Esophagus mucosa (tissue), 1 donor: ENCODE measurements at regions not wholly inside any gene's neighbourhood (a gene's known extent, or its start where the extent isn't known, plus 50 kb on each side); places are given as distances from the start of the nearest gene placed in this dataset.
"Not testable (repeated sequence)": the region's sequence is repeated elsewhere in the genome, so short reads cannot be mapped to it uniquely, and the experiment has no call there.

ENCODE experiments used
- ATAC-seq: fragments of 200-7000 bp; cut with Tn5 transposase; one replicate; pipeline ENCODE4 v1.9.1; 2020
- donor health status: DM: yes; HTN: yes; CAD: no.

DNA sequence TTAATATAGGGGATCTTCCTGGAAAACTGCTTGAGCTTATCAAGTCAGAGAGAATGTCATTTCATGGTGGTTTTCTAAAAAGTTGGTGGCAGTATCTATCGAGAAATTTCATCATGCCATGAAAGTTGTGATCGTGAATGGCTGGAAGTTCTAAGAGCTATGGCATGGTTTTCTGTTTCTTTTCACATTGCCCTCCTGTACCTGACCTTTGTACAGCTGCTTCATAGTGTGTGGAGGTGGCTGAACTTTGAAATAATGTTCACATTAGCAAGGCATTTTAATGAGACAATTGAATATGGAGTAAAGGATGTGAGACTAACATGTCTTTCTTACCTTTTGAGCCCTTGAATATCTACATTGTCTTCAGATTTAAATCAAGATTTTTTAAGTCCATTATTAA, 278.2 kb upstream of the ID4 start:
- no peak for ATAC-seq

DNA sequence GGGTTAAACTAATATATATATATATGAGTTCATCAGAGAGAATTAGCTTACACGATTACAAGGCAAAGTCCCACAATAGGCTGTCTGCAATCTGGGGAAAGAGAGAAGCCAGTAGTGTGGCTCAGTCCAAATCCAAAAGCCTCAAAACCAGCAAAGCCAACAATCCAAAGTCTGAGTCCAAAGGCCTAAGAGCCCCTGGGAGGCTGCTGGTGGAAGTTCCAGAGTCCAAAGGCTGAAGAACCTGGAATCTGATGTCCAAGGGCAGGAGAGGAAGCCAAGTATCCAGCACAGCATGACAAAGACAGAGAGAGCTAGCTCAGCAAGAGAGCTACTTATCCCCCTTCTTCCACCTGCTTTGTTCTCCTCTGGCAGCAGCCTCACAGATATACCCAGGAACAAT, 274.7 kb upstream of the ID4 start:
- ATAC-seq, result no peak

DNA sequence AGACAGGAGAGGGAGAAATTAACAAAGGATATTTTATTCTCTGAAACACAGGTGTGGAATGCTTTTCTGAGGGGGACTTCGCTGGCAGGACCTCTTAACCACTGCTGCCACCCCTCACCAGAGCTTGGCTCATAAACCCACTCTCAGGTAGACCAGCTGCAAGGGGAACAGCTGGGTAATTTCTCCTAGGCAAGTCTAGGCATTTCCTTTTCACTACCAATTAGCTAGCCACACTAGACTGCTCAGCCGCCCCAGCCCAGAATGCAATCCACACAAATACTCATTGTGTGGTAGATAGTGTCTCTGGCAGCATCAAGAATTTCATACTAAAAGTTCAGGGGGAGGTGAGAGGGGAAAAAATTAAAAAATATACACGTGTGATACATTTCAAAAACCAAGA, 267.6 kb upstream of the ID4 start:
- no peak for ATAC-seq

DNA sequence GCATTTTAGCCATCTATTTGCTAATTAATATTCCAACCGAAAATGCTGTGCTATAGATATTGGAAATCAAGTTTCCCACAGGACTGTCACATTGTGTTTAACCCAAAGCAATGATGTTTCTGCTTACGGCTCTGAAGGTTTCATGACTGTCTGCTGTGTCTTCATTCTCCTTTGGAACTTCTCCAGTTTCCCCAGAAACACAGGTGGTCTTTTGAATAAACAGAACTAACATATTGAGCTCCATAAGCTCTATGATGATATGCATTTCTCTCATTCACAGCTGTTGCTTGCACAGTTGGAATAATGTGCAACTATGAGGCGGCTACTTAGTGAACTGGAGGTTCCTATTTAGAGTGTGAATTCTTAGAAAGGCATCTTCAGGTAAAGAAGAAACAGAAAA, 266.0 kb upstream of the ID4 start:
- ATAC-seq, result no peak

DNA sequence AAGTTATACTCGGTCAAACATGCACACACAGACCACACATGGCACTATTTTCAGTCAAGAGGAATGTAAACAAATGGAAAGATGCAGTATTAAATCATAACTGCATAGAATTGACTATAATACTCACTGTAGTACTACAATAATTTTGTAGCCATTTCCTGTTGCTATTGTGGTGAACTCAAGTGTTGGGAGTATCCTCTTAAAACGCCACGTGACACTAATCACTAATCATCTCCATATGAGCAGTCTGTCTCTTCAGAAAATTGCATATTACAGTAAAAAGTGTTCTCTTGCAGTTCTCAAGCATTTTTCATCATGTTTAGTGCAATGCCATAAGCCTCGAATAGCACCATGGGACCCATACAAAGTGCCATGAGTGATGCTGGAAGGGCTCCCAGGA, 258.7 kb upstream of the ID4 start:
- ATAC-seq, result no peak

DNA sequence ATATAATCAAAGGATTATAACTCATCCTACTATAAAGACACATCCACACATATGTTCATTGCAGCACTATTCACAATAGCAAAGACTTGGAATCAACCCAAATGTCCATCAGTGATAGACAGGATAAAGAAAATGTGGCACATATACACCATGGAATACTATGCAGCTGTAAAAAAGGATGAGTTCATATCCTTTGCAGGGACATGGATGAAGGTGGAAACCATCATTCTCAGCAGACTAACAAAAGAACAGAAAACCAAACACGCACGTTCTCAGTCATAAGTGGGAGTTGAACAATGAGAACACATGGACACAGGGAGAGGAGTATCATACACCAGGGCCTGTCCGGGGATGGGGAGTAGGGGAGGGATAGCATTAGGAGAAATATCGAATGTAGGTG, 253.0 kb upstream of the ID4 start:
- ATAC-seq, result not testable (repeated sequence)

DNA sequence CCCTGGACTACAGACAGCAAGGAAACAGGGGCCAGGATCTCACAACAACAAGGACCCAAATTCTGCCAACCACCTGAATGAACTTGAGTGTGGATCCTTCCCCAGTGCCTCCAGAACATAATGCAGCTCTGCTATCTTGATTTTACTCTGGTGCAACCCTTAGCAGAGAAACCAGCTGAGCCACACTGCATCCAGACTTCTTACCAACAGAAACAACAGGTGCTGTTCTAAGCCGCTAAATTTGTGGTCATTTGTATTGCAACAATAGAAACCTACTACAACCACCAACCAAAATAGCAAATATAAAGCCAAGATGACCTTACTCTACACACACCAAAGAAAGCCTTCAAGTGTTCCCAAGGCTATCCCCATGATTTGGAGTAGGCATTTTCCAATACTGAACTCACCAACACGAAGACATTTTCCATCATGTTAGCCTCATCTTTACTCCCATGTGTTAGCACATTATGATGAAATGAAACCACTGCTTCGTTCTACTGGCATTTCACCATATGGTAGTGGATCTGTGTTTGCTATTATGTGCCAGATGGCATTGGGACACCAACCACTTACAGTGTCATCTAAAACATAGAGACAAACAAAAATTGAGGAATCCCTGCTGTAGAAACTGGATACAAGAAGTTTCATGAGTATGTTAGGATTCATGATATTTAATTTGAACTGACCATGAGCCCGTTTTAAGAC, 249.8 kb upstream of the ID4 start:
- no peak for ATAC-seq

DNA sequence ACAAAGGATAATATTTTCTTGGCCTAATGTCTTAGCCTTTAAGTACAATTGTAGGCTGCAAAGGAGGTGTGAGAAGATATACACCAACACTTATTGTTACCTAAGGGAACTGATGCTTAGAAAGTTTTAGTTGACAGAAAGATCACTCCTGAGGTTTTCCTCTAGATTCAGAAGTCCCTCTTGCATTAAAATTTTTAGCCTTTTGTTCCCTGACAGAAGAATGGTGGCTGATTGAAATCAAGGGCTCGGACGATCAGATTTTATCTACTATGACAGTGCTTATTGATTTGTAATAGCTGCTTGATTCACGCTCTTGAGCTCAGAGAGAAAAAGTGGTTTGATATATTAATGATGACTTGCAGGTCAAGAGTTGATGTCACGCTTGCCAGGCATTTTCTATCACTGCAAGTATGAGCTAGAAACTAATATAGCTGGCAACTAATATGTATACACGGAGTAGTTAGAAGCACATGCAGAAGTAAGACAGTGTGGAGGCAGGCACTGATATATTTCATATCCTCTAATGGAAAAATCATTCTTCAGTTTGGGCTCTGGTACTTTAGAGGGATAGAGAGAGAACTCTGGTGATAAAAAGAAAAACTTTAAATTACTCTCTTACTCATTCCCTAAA, 246.6 kb upstream of the ID4 start:
- ATAC-seq, result no peak

DNA sequence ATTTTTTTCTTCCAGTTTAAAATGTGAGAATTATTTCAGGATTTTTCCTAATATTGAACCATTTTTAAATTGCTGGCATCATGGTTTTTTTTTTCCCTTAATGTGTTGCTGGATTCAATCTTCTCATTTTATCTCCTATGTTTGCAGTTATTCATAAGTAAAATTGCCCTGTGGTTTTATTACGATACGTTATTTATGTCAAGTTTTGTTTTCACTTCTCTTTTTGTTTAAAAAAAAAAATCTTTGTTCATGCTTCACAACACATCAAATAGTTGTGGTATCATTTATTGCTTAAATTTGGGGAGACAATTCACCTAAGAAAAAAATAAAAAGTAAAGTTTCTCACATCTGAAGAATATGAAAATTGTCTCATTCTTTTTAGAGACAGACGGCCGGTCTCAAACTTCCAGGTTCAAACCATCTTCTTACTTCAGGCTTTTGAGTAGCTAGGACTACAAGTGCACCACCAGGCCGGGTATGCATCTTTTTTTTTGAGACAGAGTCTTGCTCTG, 239.3 kb upstream of the ID4 start:
- ATAC-seq, result no peak

DNA sequence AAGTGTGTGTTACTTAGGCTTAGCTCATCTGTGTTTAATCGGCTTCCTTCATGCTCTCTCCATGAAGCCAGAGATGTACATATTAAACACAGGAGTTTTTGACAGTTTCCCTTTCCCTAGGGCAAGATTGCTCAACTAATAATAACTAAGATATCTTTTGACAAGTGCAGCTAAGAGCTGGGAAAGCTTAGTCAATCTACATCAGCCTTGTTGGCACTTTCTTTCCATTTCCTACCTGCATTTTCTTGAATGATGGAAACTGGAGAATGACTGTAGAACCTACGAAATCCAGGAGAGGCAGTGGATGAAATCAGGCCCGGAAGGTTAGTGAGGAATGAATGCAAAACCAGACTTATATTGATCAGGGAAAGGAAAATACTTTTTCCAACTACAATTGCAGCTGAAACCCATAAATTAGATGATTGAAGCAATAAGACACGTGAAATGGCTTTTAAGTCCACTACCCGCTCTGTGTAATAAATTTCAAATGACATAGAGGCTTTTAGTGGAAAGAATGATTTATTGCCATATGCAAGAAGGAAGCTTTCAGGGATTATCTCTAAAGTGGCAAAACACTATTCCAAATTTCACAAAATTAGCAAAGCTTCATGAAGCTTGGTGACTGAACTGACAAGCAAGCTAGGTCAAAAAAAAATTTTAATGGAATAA, 237.2 kb upstream of the ID4 start:
- no peak for ATAC-seq

DNA sequence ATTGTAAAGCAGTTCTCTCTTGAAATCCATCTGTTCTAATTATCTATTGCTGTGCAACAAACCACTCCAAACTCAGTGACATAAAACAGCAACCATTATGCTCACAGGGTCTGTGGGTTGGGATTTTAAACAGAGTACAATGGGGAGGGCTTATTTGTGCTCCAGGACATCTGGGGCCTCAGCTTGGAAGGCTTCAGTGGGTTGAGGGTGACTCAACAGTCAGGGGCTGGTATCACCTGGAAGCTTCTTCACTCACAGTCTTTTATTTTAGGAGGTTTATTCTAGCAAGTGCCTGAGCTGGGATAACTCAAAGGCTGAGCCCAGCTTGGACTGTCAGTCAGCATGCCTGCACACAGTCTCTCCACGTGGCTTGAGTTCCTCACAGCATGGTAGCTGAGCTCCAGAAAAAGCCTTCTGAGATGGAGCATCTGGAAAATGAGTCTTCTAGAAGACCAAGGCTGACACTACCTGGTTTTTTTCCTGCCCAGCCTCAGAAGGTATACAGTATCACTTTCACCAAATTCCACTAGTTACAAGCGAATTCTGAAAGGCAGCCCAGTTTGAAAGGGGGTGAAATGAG, 234.6 kb upstream of the ID4 start:
- ATAC-seq, result no peak

DNA sequence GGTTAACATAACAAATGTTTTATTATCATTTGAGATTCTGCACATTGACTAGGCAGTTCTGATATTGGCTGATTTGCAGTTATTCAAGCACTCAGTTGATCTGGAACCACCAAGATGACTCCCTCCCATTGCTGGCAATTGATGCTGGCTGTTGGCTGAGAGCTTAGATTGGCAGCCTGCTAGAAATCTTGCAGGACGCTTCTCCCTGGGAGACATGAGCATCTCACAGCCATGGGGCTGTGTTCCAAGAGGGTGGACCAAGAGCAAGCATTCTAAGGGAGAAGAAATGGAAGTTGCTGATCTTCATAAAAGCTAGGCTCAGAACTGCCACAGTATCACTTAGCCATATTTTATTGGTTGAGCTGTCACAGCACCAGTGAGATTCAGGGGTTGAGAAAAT, 233.4 kb upstream of the ID4 start:
- ATAC-seq, result no peak

DNA sequence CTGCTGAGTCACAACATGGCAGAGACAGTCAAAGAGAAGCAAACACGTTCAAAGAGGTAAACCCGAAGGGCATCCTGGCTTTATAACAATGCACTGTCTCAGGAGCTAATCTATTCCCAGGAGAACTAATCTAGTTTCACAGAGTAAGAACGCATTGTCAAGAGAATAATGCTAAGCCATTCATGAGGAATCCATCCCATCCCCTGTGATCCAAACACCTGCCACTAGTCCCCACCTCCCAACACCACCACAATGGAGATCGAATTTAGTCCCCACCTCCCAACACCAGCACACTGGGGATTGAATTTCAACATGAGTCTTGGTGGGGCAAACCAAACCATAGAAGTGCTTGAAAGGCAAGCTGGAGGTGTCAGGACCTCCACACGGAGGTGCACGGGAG, 231.5 kb upstream of the ID4 start:
- ATAC-seq, result no peak

DNA sequence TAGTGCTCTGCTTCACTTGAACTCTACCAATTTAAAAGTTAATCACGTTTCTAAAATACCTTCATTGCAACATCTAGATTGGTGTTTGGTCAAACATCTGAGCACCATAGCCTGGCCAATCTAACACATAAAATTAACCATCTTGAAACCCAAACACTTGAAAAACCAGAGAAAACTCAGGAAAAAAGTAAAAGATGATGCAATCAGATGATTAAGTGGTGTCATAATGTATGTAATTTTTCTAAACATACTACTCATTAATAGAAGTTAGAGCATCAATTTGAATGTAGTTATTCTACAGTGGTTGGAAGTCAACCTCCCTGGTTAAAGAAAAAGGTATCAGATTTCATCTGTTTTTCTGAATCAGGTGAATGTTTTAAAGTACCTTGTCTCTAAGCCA, 228.6 kb upstream of the ID4 start:
- no peak for ATAC-seq

DNA sequence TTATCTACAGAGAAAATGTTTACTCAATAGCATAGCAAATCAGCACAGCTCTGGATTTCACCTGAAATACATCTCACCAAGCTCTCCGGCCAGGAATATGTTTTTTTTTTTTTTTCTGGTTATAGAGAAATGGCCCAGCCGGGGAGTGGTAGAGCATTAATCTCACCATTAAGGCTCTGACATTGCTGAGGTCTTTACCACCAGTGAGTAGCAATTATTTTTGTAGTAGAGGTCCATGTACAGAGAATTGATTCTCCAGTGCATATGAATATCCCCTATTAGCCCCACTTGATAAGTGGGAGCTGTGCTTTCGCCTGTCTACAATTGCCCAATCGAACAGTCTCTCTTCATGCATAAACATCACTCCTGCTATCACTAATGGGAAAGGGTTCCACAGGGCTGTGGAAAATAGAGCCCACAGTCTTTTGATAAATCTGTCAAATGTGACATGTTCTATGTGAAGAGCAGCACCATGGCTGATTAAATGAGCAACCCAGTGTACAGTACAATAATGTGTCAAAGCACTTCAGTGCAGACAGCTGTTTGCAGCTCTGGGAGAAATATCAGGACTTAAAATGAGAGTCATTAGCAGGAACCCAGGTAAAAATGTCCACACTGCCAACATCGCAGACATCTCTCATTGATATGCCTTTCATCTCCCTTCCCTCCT, 227.1 kb upstream of the ID4 start:
- ATAC-seq, result no peak

DNA sequence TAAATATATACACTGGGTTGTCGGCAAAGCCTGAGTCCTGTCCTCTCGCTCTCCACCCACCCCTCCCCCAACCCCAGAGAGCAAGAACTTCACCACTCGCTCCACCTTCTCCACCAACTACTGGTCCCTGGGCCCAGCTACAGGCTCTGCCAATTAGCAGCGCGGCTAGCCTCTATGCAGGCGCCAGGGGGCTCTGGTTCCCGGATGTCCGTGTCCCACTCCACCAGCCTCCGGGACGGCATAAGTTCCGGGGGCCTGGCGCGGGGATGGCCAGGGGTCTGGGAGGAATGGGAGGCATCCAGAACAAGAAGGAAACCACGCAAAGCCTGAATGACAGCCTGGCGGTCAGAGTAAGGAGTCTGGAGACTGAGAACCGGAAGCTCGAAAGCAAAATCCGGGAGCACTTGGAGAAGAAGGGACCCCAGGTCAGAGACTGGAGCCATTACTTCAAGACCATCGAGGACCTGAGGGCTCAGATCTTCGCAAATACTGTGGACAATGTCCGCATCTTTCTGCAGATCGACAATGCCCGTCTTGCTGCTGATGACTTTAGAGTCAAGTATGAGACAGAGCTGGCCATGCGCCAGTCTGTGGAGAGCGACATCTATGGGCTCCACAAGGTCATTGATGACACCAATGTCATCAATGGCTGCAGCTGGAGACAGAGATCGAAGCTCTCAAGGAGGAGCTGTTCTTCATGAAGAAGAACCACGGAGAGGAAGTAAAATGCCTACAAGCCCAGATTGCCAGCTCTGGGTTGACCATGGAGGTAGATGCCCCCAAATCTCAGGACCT, 224.3 kb upstream of the ID4 start:
- not testable (repeated sequence) for ATAC-seq

DNA sequence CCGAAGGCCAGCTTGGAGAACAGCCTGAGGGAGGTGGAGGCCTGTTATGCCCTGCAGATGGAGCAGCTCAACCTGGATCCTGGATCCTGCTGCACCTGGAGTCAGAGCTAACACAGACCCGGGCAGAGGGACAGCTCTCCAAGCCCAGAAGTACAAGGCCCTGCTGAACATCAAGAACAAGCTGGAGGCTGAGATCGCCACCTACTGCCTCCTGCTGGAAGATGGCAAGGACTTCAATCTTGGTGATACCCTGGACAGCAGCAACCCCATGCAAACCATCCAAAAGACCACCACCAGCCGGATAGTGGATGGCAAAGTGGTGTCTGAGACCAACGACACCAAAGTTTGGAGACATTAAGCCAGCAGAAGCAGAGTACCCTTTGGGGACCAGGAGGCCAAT, 223.5 kb upstream of the ID4 start:
- no peak for ATAC-seq

DNA sequence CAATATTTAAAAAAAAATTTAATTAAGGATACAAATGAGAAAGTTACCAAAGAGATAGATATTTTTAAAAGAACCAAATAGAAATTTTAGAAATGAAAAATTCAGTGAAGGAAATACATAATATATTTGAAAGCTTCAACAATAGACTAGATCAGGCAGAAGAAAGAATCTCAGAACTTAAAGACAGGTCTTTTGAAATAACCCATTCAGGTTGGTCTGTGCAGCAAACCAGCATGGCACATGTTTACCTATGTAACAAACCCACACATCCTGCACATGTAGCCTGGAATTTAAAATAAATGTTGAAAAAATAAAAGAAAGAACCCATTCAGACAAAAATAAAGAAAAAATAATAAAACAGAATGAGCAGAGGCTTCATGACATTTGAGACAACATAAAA, 221.1 kb upstream of the ID4 start:
- no peak for ATAC-seq

DNA sequence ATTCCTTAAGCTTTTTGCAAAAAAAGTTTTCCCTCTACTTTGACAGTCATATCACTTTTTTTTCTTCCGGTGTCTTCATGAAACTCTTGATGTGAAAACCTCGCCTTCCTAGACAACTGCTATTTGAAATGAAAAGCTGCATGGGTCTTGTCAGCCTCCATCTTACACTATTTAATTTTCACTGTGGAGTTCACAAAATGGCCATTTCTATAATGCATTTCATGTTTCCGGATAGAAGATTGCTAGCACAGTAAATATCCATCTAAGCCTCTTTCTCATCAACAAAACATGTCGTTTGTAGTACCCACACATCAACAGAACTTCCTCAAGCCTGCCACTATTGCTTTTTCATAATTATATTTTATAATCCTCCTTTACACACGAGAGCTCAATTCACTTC, 204.9 kb upstream of the ID4 start:
- no peak for ATAC-seq

DNA sequence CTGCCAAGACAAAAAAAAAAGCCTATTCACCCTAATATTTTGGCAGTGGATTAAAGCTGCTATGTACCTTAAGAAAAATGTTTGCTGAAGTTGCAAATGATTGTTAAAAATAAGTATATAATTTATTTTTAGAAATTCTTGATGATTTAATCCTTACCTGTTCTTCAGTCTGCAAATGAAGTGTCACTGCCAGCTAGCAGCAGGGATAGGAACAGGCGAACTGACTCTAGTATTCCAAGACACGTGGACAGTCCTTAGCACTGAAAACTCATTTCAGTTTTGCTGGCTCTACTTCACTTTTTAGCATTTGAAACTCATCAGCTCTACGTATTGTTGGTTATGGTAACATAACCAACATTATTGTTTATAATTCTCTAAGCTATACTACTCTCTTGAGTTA, 204.4 kb upstream of the ID4 start:
- no peak for ATAC-seq

DNA sequence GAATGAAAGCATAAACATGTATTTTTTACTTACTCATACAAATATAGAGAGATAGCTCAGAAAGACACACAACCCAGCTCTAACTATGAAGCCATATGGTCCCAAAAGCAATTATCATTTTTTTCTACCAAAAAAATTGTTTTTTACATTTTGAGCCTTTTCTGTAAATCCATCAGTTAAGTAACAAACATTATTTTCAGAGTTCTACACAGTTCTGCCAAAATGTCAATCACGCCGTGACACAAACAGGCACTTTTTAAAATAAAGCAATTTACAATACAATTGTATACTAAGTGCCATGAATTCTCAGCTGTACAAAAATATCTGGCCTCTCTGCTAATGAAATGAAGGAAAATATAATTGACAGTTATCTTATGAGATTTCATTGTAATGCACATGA, 201.4 kb upstream of the ID4 start:
- ATAC-seq, result no peak

DNA sequence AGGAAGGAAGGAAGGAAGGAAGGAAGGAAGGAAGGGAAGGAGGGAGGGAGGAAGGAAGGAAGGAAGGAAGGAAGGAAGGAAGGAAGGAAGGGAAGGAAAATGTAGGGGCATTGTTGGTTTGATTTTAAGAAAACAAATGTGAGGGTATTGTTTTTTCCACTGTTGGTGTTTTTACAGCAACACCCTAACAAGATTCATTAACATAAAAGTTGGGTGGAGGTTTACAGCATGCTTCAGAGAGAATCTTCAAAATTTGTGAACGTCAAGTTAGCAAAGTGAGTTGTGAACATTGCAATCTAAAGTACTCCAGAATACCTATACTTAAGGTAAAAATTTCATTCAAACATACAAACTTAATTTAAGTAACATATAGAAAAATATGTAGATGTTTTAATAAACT, 200.2 kb upstream of the ID4 start:
- no peak for ATAC-seq
